Calu3 (cell line): ENCODE measurements at regions not wholly inside any gene's neighbourhood (a gene's known extent, or its start where the extent isn't known, plus 50 kb on each side); places are given as distances from the start of the nearest gene placed in this dataset.

Experiments used
- BruUV-seq: library from RNA; stranded (reverse); fragments of 400-500 nt; replicated peaks from 2 replicates; lab custom pipeline; 2021; lab: Mats Ljungman, UMichigan
- CTCF ChIA-PET: fragments of 300-600 bp; sonication (Branson Sonifier 250); formaldehyde crosslinking; loops from one replicate; lab custom pipeline; 2022; ENCODE audit warnings: antibody characterized with exemption; lab: Charles Lee
- DNase-seq: peaks from one replicate; pipeline ENCODE4 v3.0.0; 2022
- H3K27ac Mint-ChIP-seq: one replicate; pipeline ENCODE4 v1.8.0; 2022; ENCODE audit warnings: mixed read lengths; ENCODE audit not compliant: unreplicated experiment
- H3K27me3 Mint-ChIP-seq: one replicate; pipeline ENCODE4 v1.8.0; 2022; ENCODE audit warnings: mixed read lengths; ENCODE audit not compliant: unreplicated experiment
- H3K36me3 Mint-ChIP-seq: one replicate; pipeline ENCODE4 v1.8.0; 2022; ENCODE audit warnings: mild to moderate bottlenecking, moderate library complexity, mixed read lengths; ENCODE audit not compliant: insufficient read depth, unreplicated experiment
- H3K4me1 Mint-ChIP-seq: one replicate; pipeline ENCODE4 v1.8.0; 2022; ENCODE audit warnings: mild to moderate bottlenecking, low read depth, mixed read lengths; ENCODE audit not compliant: unreplicated experiment
- H3K4me3 Mint-ChIP-seq: one replicate; pipeline ENCODE4 v1.8.0; 2022; ENCODE audit warnings: mild to moderate bottlenecking, low read depth, moderate library complexity, mixed read lengths; ENCODE audit not compliant: unreplicated experiment
- H3K9me3 Mint-ChIP-seq: one replicate; pipeline ENCODE4 v1.8.0; 2022; ENCODE audit warnings: low read depth, mixed read lengths; ENCODE audit not compliant: unreplicated experiment
- CTCF ChIP-seq: fragments of 200-600 bp; IDR thresholded peaks from one replicate; pipeline ENCODE4 v1.8.0; 2022; ENCODE audit warnings: antibody characterized with exemption; ENCODE audit not compliant: unreplicated experiment
- intact Hi-C: fragments of 100-400 bp; cut with micrococcal nuclease; formaldehyde crosslinking; loops from one replicate; pipeline ENCODE4 v1.10.0; 2022; ENCODE audit not compliant: unreplicated experiment

GRCh38 chr22:22978637-22979036, 91.0 kb downstream of the IGLL5 start:
- no peak overlapping the region for H3K27ac Mint-ChIP-seq

GRCh38 chr22:22979121-22979724, 91.1 kb upstream of the GNAZ start:
- TF ChIP-seq CTCF = no peak
- Mint-ChIP-seq H3K27ac (no peak overlapping the region), H3K4me1 (no peaks in the 10 kb centered on the region), H3K4me3 (no peak overlapping the region), H3K27me3 (peaks cover 57% of the 10 kb centered on the region), H3K36me3 (no peaks in the 10 kb centered on the region), H3K9me3 (peaks cover 5% of the 10 kb centered on the region)
- DNase-seq = no peak
- CTCF ChIA-PET = no interaction called here
- no TSS peak for BruUV-seq
- intact Hi-C loops = no loop called here

More at GRCh38 chr22:22978637-22979036, 91.0 kb downstream of the IGLL5 start:
- H3K4me1 Mint-ChIP-seq = no peaks in the 10 kb centered on the region
- H3K4me3 Mint-ChIP-seq = no peak overlapping the region
- no TSS peak for BruUV-seq
- peaks cover 57% of the 10 kb centered on the region for H3K27me3 Mint-ChIP-seq
- CTCF ChIA-PET = no interaction called here
- H3K36me3 Mint-ChIP-seq = no peaks in the 10 kb centered on the region
- TF ChIP-seq CTCF = no peak
- intact Hi-C loops = no loop called here
- DNase-seq = no peak
- peaks cover 5% of the 10 kb centered on the region for H3K9me3 Mint-ChIP-seq

GRCh38 chr22:22979954-22980353, 90.4 kb upstream of the GNAZ start:
- H3K4me3 Mint-ChIP-seq = no peak overlapping the region
- H3K36me3 Mint-ChIP-seq = no peaks in the 10 kb centered on the region
- CTCF ChIA-PET = no interaction called here
- peaks cover 5% of the 10 kb centered on the region for H3K9me3 Mint-ChIP-seq
- H3K4me1 Mint-ChIP-seq = no peaks in the 10 kb centered on the region
- peaks cover 57% of the 10 kb centered on the region for H3K27me3 Mint-ChIP-seq
- intact Hi-C loops = no loop called here
- DNase-seq = no peak
- TF ChIP-seq CTCF = no peak
- no peak overlapping the region for H3K27ac Mint-ChIP-seq
- BruUV-seq = no TSS peak

GRCh38 chr22:22981670-22982571, 88.4 kb upstream of the GNAZ start:
- peaks cover 5% of the 10 kb centered on the region for H3K9me3 Mint-ChIP-seq
- no peak for DNase-seq
- no peak overlapping the region for H3K27ac Mint-ChIP-seq
- CTCF ChIA-PET = no interaction called here
- H3K4me3 Mint-ChIP-seq = no peak overlapping the region
- peaks cover 57% of the 10 kb centered on the region for H3K27me3 Mint-ChIP-seq
- intact Hi-C loops = no loop called here
- TF ChIP-seq CTCF = no peak
- H3K36me3 Mint-ChIP-seq = no peaks in the 10 kb centered on the region
- no TSS peak for BruUV-seq
- no peaks in the 10 kb centered on the region for H3K4me1 Mint-ChIP-seq
